ENCODE measurements at regions not wholly inside any gene's neighbourhood (a gene's known extent, or its start where the extent isn't known, plus 50 kb on each side); places are given as distances from the start of the nearest gene placed in this dataset.

DNA sequence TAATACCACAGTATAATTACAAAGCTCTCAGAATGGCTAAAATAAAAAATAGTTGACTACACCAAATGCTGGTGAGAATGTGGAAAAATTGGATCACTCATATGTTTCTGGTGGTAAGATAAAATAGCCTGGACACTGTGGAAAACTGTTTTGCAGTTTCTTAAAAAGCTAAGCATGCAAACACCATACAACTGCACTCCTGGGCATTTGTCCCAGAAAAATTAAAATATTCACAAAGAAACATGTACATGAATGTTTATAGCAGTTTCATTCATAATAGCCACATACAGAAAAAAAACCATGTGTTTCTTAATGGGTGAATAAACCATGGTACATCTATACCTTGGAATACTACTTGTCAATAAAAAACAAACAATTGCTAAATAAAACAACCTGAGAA is 172.9 kb downstream of the AHR start:
- no peaks in the 10 kb centered on the region for H3K36me3 ChIP-seq (ENCODE audit: low read depth, missing control alignments)
- no peaks in the 10 kb centered on the region for H3K27me3 ChIP-seq
- DNase-seq, result no peak
- H3K4me3 ChIP-seq, result no peak overlapping the region
- intact Hi-C loops (cut with DNase I; ENCODE audit: low total_unique reads), result no loop called here
- TF ChIP-seq POLR2A (IDR thresholded peaks at IDR 0.05) (no peak), CTCF (IDR thresholded peaks at IDR 0.05) (no peak)
- no peaks in the 10 kb centered on the region for H3K9me3 ChIP-seq
- H3K27ac ChIP-seq, result no peak overlapping the region
- H3K4me1 ChIP-seq, result no peaks in the 10 kb centered on the region

- no peaks in the 10 kb centered on the region for H3K36me3 ChIP-seq (ENCODE audit: low read depth, missing control alignments)
- TF ChIP-seq POLR2A (IDR thresholded peaks at IDR 0.05) (no peak), CTCF (IDR thresholded peaks at IDR 0.05) (no peak)
- no peaks in the 10 kb centered on the region for H3K4me1 ChIP-seq
- intact Hi-C loops (cut with DNase I; ENCODE audit: low total_unique reads), result no loop called here
- WGBS, 2 donors, result 89 to 99% methylated on average over 3 of the region's 3 CpGs
- no peaks in the 10 kb centered on the region for H3K9me3 ChIP-seq
- H3K4me3 ChIP-seq, result no peak overlapping the region
- DNase-seq, result no peak
- H3K27me3 ChIP-seq, result no peaks in the 10 kb centered on the region
- no peak overlapping the region for H3K27ac ChIP-seq
Measured at GRCh38 chr7:17472518-17472917, 174.1 kb downstream of the AHR start.

DNA sequence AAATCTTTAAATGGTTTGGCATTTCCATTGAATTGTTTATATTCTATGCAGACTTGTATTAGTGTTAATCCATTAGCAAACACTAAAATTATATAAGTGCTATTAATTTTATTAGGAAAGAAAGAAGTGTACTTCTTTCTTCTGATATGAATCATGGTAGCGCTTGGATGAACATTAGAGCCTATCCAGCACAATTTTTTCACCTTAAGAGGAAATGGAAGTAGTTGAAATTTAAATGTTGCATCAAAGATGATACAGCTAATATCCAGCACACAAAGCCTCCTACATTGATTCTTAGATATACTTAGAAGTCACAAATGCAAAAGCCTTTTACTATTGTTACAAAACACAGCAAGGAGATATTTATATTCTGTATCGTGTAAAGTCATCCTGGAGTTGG is 174.5 kb downstream of the AHR start:
- no peaks in the 10 kb centered on the region for H3K9me3 ChIP-seq
- intact Hi-C loops (cut with DNase I; ENCODE audit: low total_unique reads), result no loop called here
- no peaks in the 10 kb centered on the region for H3K4me1 ChIP-seq
- no peak for DNase-seq
- H3K36me3 ChIP-seq (ENCODE audit: low read depth, missing control alignments), result no peaks in the 10 kb centered on the region
- no peak overlapping the region for H3K4me3 ChIP-seq
- no peaks in the 10 kb centered on the region for H3K27me3 ChIP-seq
- WGBS, 2 donors, result 90 to 92% methylated on average over 2 of the region's 2 CpGs
- H3K27ac ChIP-seq, result no peak overlapping the region
- TF ChIP-seq POLR2A (IDR thresholded peaks at IDR 0.05) (no peak), CTCF (IDR thresholded peaks at IDR 0.05) (no peak)

DNA sequence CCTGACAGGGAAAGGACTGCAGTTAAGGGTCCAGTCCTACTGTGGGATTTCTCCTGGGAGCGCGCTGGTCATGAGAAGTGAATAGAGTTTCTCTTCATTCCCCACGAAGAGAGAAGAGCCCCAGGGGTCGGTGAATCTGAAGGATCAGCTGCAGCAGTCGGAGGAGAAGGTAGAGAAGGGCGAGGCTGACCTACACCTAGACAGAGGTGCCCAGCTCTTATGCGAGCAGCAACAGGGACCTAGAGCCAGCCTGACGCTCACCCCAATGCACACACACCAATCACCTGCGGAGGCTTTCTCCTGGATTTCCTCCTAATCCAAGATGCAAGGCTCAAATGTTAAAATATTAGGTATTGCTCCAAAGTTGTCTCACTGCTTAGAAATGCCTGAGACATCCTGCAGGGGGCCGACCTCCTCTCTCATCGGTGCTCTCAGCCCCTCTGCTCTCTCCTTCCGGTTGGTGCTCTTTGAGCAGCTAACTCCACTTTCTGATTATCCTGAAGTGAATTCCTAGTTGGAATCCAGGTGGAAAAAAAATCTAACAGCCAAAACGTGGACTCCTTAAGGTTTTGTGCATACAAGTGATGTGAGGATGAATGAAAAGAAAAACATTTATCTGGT is 176.4 kb downstream of the AHR start:
- intact Hi-C loops (cut with DNase I; ENCODE audit: low total_unique reads), result no loop called here
- DNase-seq, result peak; percentile 29
- Histone ChIP-seq H3K4me3 (peak overlapping the region; percentile 7 to 13), H3K36me3 (ENCODE audit: low read depth, missing control alignments) (no peaks in the 10 kb centered on the region), H3K4me1 (no peaks in the 10 kb centered on the region), H3K27ac (no peak overlapping the region), H3K9me3 (no peaks in the 10 kb centered on the region), H3K27me3 (no peaks in the 10 kb centered on the region)
- no peak for TF ChIP-seq CTCF (IDR thresholded peaks at IDR 0.05)
- no peak for TF ChIP-seq POLR2A (IDR thresholded peaks at IDR 0.05)
- WGBS, 2 donors, result 55 to 73% methylated on average over 13 of the region's 13 CpGs

- no peaks in the 10 kb centered on the region for H3K9me3 ChIP-seq
- no peaks in the 10 kb centered on the region for H3K27me3 ChIP-seq
- WGBS, 2 donors, result 84 to 85% methylated on average over 2 of the region's 2 CpGs
- no peak overlapping the region for H3K4me3 ChIP-seq
- no peaks in the 10 kb centered on the region for H3K36me3 ChIP-seq (ENCODE audit: low read depth, missing control alignments)
- H3K4me1 ChIP-seq, result no peaks in the 10 kb centered on the region
- TF ChIP-seq CTCF (IDR thresholded peaks at IDR 0.05) (no peak), POLR2A (IDR thresholded peaks at IDR 0.05) (no peak)
- no peak overlapping the region for H3K27ac ChIP-seq
- no peak for DNase-seq
- intact Hi-C loops (cut with DNase I; ENCODE audit: low total_unique reads), result no loop called here
Measured at GRCh38 chr7:17477182-17477581, 178.7 kb downstream of the AHR start.
